ENCODE measurements at regions not wholly inside any gene's neighbourhood (a gene's known extent, or its start where the extent isn't known, plus 50 kb on each side); places are given as distances from the start of the nearest gene placed in this dataset.

DNA sequence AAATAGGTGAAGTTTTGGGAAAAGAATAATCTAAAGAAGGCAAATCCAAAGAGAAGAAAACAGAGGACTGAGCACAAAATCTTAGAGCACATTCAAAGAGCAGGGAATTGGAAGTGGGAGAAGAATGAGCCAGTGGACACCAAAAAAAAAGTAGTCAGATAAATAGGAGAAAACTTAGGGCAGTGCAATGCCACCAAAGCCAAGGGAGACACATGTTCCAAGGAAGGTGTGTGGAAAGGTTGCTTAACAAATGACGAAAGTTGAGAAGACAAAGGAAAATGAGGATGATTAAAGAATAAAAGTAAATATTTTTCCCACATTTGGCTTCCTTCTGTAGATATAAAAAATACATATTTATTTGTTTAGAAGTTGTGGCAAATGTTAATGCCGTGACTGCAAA is 237.6 kb downstream of the TANC2 start:
- Histone ChIP-seq H2AFZ (ENCODE audit: low read depth) (no peak overlapping the region), H3K79me2 (ENCODE audit: insufficient read depth, low read depth) (no peaks in the 10 kb centered on the region), H3K27ac (no peak overlapping the region), H4K20me1 (ENCODE audit: insufficient read depth) (no peaks in the 10 kb centered on the region), H3K27me3 (ENCODE audit: insufficient read depth, low read depth) (no peaks in the 10 kb centered on the region), H3K9ac (no peak overlapping the region), H3K36me3 (ENCODE audit: insufficient read depth) (no peaks in the 10 kb centered on the region), H3K4me3 (IDR thresholded peaks at IDR 0.05; ENCODE audit: insufficient read depth, low read depth, low read length) (no peak overlapping the region), H3K4me2 (no peak overlapping the region), H3K4me1 (ENCODE audit: low read depth, poor library complexity, severe bottlenecking) (no peaks in the 10 kb centered on the region)
- TF ChIP-seq, protein P1, sequence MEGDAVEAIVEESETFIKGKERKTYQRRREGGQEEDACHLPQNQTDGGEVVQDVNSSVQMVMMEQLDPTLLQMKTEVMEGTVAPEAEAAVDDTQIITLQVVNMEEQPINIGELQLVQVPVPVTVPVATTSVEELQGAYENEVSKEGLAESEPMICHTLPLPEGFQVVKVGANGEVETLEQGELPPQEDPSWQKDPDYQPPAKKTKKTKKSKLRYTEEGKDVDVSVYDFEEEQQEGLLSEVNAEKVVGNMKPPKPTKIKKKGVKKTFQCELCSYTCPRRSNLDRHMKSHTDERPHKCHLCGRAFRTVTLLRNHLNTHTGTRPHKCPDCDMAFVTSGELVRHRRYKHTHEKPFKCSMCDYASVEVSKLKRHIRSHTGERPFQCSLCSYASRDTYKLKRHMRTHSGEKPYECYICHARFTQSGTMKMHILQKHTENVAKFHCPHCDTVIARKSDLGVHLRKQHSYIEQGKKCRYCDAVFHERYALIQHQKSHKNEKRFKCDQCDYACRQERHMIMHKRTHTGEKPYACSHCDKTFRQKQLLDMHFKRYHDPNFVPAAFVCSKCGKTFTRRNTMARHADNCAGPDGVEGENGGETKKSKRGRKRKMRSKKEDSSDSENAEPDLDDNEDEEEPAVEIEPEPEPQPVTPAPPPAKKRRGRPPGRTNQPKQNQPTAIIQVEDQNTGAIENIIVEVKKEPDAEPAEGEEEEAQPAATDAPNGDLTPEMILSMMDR (conservative IDR thresholded peaks at IDR 0.05; ENCODE audit: low read depth, low read length) = no peak

GRCh38 chr17:63221939-63222338 is 224.2 kb downstream of the CYB561 start:
- Histone ChIP-seq H3K27ac (no peak overlapping the region), H3K4me2 (no peak overlapping the region), H3K36me3 (ENCODE audit: insufficient read depth) (no peaks in the 10 kb centered on the region), H3K27me3 (ENCODE audit: insufficient read depth, low read depth) (no peaks in the 10 kb centered on the region), H2AFZ (ENCODE audit: low read depth) (no peak overlapping the region), H3K4me1 (ENCODE audit: low read depth, poor library complexity, severe bottlenecking) (no peaks in the 10 kb centered on the region), H3K4me3 (IDR thresholded peaks at IDR 0.05; ENCODE audit: insufficient read depth, low read depth, low read length) (no peak overlapping the region), H3K79me2 (ENCODE audit: insufficient read depth, low read depth) (no peaks in the 10 kb centered on the region), H3K9ac (no peak overlapping the region), H4K20me1 (ENCODE audit: insufficient read depth) (no peaks in the 10 kb centered on the region)
- TF ChIP-seq, protein P1 (conservative IDR thresholded peaks at IDR 0.05; ENCODE audit: low read depth, low read length) = no peak

- H3K9ac ChIP-seq = no peak overlapping the region
- H2AFZ ChIP-seq (ENCODE audit: low read depth) = no peak overlapping the region
- H3K79me2 ChIP-seq (ENCODE audit: insufficient read depth, low read depth) = no peaks in the 10 kb centered on the region
Measured at GRCh38 chr17:63222655-63223054, 223.5 kb downstream of the CYB561 start.

DNA sequence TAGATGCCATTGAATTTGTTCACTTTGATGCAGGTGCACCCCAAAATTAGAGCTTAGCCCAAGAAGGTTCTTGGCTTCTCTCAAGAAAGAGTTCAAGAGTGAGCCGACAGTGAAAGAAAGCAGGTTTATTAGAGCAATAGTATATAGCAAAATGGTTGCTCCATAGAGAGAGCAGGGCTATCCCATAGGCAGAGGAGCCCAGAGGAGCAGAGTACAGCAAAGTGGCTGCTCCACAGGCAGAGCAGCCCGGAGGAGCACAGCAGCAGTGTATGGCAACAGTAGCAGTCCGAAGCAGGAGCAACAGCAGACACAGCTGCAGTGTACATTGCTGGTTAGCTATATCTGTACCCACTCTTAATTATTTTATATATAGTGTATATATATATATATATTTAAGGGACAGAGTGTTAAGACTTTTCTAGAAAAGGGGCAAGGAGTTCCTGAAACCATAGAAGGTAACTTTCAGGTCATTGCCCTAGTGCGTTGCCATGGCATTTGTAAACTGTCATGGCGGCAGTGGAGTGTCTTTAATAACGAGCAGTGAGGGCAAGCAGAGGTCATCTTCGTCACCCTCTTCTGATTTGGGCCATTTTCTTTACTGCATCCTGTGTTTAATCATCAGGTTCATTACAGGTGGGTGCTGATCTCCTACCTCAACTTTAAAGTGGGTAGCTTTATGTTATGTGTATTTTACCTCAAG is 222.7 kb downstream of the CYB561 start:
- no peaks in the 10 kb centered on the region for H4K20me1 ChIP-seq (ENCODE audit: insufficient read depth)
- no peaks in the 10 kb centered on the region for H3K79me2 ChIP-seq (ENCODE audit: insufficient read depth, low read depth)
- no peaks in the 10 kb centered on the region for H3K4me1 ChIP-seq (ENCODE audit: low read depth, poor library complexity, severe bottlenecking)
- TF ChIP-seq, protein P1 (conservative IDR thresholded peaks at IDR 0.05; ENCODE audit: low read depth, low read length) = no peak
- no peak overlapping the region for H3K9ac ChIP-seq
- no peak overlapping the region for H3K4me3 ChIP-seq (IDR thresholded peaks at IDR 0.05; ENCODE audit: insufficient read depth, low read depth, low read length)
- no peak overlapping the region for H3K27ac ChIP-seq
- no peaks in the 10 kb centered on the region for H3K36me3 ChIP-seq (ENCODE audit: insufficient read depth)
- H2AFZ ChIP-seq (ENCODE audit: low read depth) = no peak overlapping the region
- H3K27me3 ChIP-seq (ENCODE audit: insufficient read depth, low read depth) = no peaks in the 10 kb centered on the region
- no peak overlapping the region for H3K4me2 ChIP-seq

More at GRCh38 chr17:63222655-63223054, 223.5 kb downstream of the CYB561 start:
- Histone ChIP-seq H3K4me2 (no peak overlapping the region), H3K4me3 (IDR thresholded peaks at IDR 0.05; ENCODE audit: insufficient read depth, low read depth, low read length) (no peak overlapping the region), H3K4me1 (ENCODE audit: low read depth, poor library complexity, severe bottlenecking) (no peaks in the 10 kb centered on the region), H3K27ac (no peak overlapping the region), H3K36me3 (ENCODE audit: insufficient read depth) (no peaks in the 10 kb centered on the region), H4K20me1 (ENCODE audit: insufficient read depth) (no peaks in the 10 kb centered on the region), H3K27me3 (ENCODE audit: insufficient read depth, low read depth) (no peaks in the 10 kb centered on the region)
- TF ChIP-seq, protein P1 (conservative IDR thresholded peaks at IDR 0.05; ENCODE audit: low read depth, low read length) = no peak

All from KMS-11 (cell line).